Nephron progenitor cell (in vitro differentiated cells): ENCODE measurements at regions not wholly inside any gene's neighbourhood (a gene's known extent, or its start where the extent isn't known, plus 50 kb on each side); places are given as distances from the start of the nearest gene placed in this dataset.

Experiments
- DNase-seq: peaks from one replicate; pipeline ENCODE4 v3.0.0; 2021
- H3K27ac Mint-ChIP-seq: 2 replicates; pipeline ENCODE4 v1.8.0; 2021; ENCODE audit warnings: mild to moderate bottlenecking, moderate library complexity, mixed read lengths
- H3K27me3 Mint-ChIP-seq: 2 replicates; pipeline ENCODE4 v1.8.0; 2021; ENCODE audit warnings: mild to moderate bottlenecking, low read depth, mixed read lengths; ENCODE audit not compliant: poor library complexity
- H3K36me3 Mint-ChIP-seq: 2 replicates; pipeline ENCODE4 v1.8.0; 2021; ENCODE audit warnings: low read depth, mixed read lengths
- H3K4me1 Mint-ChIP-seq: 2 replicates; pipeline ENCODE4 v1.8.0; 2021; ENCODE audit warnings: mixed read lengths
- H3K4me3 Mint-ChIP-seq: 2 replicates; pipeline ENCODE4 v1.8.0; 2021; ENCODE audit warnings: mild to moderate bottlenecking, moderate library complexity, mixed read lengths
- H3K9me3 Mint-ChIP-seq: 2 replicates; pipeline ENCODE4 v1.8.0; 2021; ENCODE audit warnings: mild to moderate bottlenecking, moderate library complexity, mixed read lengths
- TF ChIP-seq, protein P1 (sequence below): fragments of 200-600 bp; sonication (generic); IDR thresholded peaks from 2 replicates; pipeline ENCODE4 v1.5.0; 2021; ENCODE audit warnings: antibody characterized with exemption

DNA sequence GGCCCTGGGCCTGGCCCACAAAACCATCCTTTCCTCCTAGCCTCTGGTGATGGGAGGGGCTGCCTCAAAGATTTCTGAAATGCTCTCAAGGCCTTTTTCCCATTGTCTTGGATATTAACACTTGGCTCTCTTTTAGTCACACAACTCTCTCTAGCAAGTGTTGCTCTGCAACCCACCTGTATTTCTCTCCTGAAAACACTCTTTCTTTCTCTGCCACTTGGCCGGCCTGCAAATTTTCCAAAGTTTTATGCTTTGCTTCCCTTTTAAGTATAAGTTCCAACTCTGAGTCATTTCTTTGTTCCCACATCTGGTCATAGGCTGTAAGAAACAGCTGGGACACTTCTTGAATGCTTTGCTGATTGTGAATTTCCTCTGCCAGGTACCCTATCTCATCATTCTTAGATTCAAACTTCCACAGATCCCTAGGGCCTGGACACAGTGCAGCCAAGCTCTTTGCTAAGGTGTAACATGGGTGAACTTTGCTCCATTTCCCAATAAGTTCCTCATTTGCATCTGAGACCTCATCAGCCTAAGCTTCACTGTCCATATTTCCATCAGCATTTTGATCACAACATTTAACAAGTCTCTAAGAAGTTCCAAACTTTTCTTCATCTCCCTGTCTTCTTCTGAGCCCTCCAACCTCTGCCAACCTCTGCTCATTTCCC is 93.8 kb downstream of the TRIM29 start:
- Mint-ChIP-seq H3K36me3 (peaks cover 14% of the 10 kb centered on the region), H3K4me3 (no peak overlapping the region), H3K27ac (no peak overlapping the region), H3K9me3 (peaks cover 40% of the 10 kb centered on the region), H3K27me3 (peaks cover 4% of the 10 kb centered on the region), H3K4me1 (peaks cover 23% of the 10 kb centered on the region)
- no peak for DNase-seq
- TF ChIP-seq, protein P1, sequence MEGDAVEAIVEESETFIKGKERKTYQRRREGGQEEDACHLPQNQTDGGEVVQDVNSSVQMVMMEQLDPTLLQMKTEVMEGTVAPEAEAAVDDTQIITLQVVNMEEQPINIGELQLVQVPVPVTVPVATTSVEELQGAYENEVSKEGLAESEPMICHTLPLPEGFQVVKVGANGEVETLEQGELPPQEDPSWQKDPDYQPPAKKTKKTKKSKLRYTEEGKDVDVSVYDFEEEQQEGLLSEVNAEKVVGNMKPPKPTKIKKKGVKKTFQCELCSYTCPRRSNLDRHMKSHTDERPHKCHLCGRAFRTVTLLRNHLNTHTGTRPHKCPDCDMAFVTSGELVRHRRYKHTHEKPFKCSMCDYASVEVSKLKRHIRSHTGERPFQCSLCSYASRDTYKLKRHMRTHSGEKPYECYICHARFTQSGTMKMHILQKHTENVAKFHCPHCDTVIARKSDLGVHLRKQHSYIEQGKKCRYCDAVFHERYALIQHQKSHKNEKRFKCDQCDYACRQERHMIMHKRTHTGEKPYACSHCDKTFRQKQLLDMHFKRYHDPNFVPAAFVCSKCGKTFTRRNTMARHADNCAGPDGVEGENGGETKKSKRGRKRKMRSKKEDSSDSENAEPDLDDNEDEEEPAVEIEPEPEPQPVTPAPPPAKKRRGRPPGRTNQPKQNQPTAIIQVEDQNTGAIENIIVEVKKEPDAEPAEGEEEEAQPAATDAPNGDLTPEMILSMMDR = no peak

DNA sequence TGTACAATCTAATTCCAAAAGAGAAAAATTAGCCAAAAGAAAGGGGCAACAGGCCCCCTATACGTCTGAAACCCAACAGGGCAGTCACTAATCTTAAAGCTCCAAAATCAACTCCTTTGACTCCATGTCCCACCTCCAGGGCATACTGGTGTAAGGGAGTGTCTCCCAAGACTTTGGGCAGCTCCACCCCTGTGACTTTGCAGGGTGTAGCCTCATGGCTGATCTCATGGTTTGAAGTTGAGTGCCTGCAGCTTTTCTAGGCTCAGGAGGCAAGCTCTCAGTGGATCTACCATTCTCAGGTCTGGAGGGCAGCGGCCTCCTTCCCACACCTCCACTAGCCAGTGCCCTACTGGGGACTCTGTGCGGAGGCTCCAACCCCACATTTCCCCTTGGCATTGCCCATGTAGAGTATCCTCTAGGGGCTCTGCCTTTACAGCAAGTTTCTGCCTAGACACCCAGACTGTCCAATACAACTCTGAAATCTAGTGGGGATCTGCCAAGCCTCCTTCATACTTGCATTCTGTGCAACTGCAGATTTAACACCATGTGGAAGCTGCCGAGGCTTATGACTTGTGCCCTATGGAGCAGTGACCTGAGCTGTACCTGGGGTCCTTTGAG is 94.5 kb downstream of the TRIM29 start:
- peaks cover 38% of the 10 kb centered on the region for H3K9me3 Mint-ChIP-seq
- H3K4me1 Mint-ChIP-seq = peaks cover 28% of the 10 kb centered on the region
- H3K27ac Mint-ChIP-seq = no peak overlapping the region
- no peak overlapping the region for H3K4me3 Mint-ChIP-seq
- no peak for DNase-seq
- peaks cover 4% of the 10 kb centered on the region for H3K27me3 Mint-ChIP-seq
- TF ChIP-seq, protein P1 = no peak
- peaks cover 14% of the 10 kb centered on the region for H3K36me3 Mint-ChIP-seq

DNA sequence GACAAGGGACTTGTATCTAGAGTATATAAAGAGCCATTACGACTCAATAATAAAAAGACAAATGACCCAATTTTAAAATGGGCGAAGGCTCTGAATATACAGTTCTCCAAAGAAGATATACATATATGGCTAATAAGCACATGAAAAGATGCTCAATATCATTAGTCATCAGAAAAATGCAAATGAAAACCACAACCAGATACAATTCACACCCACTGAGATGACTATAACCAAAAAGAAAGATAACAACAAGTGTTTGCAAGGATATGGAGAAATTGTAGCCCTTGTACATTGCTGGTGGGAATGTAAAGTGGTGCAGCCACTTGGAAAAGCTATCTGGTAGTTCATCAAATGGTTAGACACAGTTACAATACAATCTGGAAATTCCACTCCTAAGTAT is 96.3 kb downstream of the TRIM29 start:
- Mint-ChIP-seq H3K27me3 (peaks cover 4% of the 10 kb centered on the region), H3K4me3 (no peak overlapping the region), H3K36me3 (peaks cover 9% of the 10 kb centered on the region), H3K27ac (no peak overlapping the region), H3K9me3 (peaks cover 34% of the 10 kb centered on the region), H3K4me1 (peaks cover 28% of the 10 kb centered on the region)
- TF ChIP-seq, protein P1 = no peak
- DNase-seq = no peak

DNA sequence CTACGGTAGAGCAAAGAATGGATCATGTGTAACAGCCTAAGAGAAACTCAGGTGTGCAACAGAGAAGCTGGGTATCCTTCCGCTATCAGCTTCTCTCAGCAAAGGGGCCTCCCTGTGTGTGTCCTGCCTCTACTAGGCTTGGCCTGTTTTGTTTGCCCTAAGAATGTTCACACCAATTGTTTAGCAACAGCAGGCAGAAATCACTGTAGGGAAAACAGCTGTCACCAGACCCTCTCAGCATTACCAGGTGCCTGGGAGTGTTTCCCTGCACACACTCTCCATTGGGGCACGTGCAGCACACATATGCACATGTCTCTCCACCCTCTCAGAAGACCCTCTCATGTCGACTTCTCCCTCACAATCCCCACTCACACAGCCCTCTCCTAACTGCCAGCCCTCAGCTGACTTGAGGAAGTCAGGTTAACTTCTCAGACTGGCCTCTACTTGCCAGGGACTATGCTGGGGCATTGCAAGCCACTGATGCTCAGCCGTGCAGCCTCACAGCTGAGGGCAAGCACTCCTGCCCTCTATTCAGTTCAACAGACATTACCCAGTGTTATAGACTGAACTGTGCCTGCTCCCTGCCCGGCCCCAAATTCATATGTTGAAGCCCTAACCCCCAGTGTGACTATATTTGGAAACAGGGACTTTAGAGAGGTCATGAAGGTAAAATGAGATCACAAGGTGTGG is 97.6 kb downstream of the TRIM29 start:
- Mint-ChIP-seq H3K27ac (no peak overlapping the region), H3K36me3 (no peaks in the 10 kb centered on the region), H3K4me1 (peaks cover 27% of the 10 kb centered on the region), H3K4me3 (no peak overlapping the region), H3K27me3 (peaks cover 4% of the 10 kb centered on the region), H3K9me3 (peaks cover 31% of the 10 kb centered on the region)
- TF ChIP-seq, protein P1 = no peak
- DNase-seq = no peak

DNA sequence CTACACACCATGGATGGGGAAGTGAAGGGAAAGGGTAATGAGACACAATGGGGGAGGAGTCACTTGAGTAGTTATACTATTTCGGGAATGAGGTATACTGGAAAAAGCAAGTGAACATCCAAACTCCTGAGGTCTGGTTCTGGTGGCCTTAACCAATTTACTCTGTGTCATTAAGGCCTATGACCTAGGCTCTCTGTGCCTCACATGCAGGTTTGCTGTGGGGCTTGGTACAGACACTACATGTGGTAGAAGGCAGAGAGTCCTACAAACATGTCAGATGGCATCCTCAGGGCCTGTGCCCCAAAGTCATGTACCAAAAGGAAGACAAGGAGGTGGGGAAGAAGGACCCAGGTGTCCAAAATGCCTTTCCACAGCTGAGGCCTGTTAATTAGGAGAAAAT is 98.9 kb downstream of the TRIM29 start:
- Mint-ChIP-seq H3K4me1 (peaks cover 23% of the 10 kb centered on the region), H3K4me3 (no peak overlapping the region), H3K36me3 (no peaks in the 10 kb centered on the region), H3K27ac (no peak overlapping the region), H3K9me3 (peaks cover 30% of the 10 kb centered on the region), H3K27me3 (peaks cover 4% of the 10 kb centered on the region)
- TF ChIP-seq, protein P1 = no peak
- DNase-seq = no peak
